ENCODE measurements at regions not wholly inside any gene's neighbourhood (a gene's known extent, or its start where the extent isn't known, plus 50 kb on each side); places are given as distances from the start of the nearest gene placed in this dataset.

DNA sequence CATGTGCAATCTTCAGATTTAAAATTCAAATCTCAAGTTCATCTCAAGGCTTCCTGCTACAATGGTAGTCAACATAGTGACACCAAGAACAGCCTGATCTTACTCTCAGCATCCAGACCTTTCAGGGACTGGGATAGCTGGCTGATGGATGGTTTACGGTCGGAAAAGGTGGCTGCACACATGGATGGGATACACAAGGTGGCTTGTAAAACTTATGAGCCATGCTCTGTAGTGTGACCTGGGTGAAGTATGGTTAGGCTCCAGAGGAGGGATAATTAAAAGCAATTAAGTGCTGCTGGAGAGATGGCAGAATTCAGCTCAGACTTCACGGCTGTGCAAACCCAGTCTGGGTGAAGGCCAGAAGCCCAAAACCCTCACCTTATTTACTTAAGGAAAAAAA lies 379.5 kb downstream of the NFIB start:
- TF ChIP-seq POLR2AphosphoS5 (IDR thresholded peaks at IDR 0.05; ENCODE audit: low read depth, low read length), result no peak
- TF ChIP-seq POLR2A (IDR thresholded peaks at IDR 0.05; ENCODE audit: low read depth, low read length), result no peak
- no peak for TF ChIP-seq TAF1 (IDR thresholded peaks at IDR 0.05; ENCODE audit: borderline replicate concordance, low read depth, low read length)

All from GM12892 (cell line).